ENCODE measurements at regions not wholly inside any gene's neighbourhood (a gene's known extent, or its start where the extent isn't known, plus 50 kb on each side); places are given as distances from the start of the nearest gene placed in this dataset.

GRCh38 chr3:6228958-6229683, 631.8 kb upstream of the GRM7 start:
- H3K79me2 ChIP-seq (ENCODE audit: control insufficient read depth, insufficient read depth, low read length), result no peaks in the 10 kb centered on the region
- no peaks in the 10 kb centered on the region for H4K20me1 ChIP-seq (replicated peaks; ENCODE audit: control insufficient read depth, extremely low read depth, insufficient read depth, low read length)
- no peak overlapping the region for H2AFZ ChIP-seq (ENCODE audit: low read depth, low read length)
- intact Hi-C loops (cut with micrococcal nuclease), result no loop called here
- no peaks in the 10 kb centered on the region for H3K36me3 ChIP-seq (ENCODE audit: control insufficient read depth in 2 of 2, extremely low read depth in 1 of 2, insufficient read depth in 2 of 2, low read length in 2 of 2)
- no peak overlapping the region for H3K4me3 ChIP-seq (replicated peaks in 1 of 3; ENCODE audit: insufficient read depth in 1 of 3, low read depth in 1 of 3, low read length in 3 of 3)
- H3K4me2 ChIP-seq (ENCODE audit: insufficient read depth, low read length), result no peak overlapping the region
- CTCF ChIA-PET, result no interaction called here
- H3K4me1 ChIP-seq (ENCODE audit: control insufficient read depth, extremely low read depth, insufficient read depth, low read length), result no peaks in the 10 kb centered on the region
- H3K9me3 ChIP-seq (replicated peaks; ENCODE audit: control insufficient read depth, insufficient read depth, low read length), result peaks cover 2% of the 10 kb centered on the region
- DNase-seq (ENCODE audit: low read depth, low spot score), result no peak
- TF ChIP-seq GATA2 (IDR thresholded peaks at IDR 0.05; ENCODE audit: insufficient read depth, insufficient read length, low read depth, low read length) (no peak), POLR2A (IDR thresholded peaks at IDR 0.05; ENCODE audit: low read depth, low read length) (no peak), FOS (IDR thresholded peaks at IDR 0.05; ENCODE audit: borderline replicate concordance, insufficient read depth, low read length) (no peak), POLR2AphosphoS5 (IDR thresholded peaks at IDR 0.05; ENCODE audit: insufficient read depth, low read depth, low read length) (no peak), MYC (IDR thresholded peaks at IDR 0.05; ENCODE audit: low read depth, low read length) (no peak), MAX (IDR thresholded peaks at IDR 0.05; ENCODE audit: insufficient read depth, insufficient read length) (no peak), JUN (IDR thresholded peaks at IDR 0.05; ENCODE audit: borderline replicate concordance, insufficient read depth, insufficient read length, low read depth) (no peak), EZH2 (IDR thresholded peaks at IDR 0.05; ENCODE audit: borderline replicate concordance, low read depth, low read length, severe bottlenecking) (no peak)
- no peak overlapping the region for H3K9ac ChIP-seq (replicated peaks; ENCODE audit: extremely low read depth, insufficient read depth, low read length)
- dilution Hi-C loops (cut with MboI; ENCODE audit: extremely low pct_ligation_motif_present, low sequenced_read_pairs), result no loop called here
- no TSS peak for BruUV-seq (replicated peaks)
- H3K27ac ChIP-seq (ENCODE audit: insufficient read depth, low read depth, low read length), result no peak overlapping the region
- FAIRE-seq, result no peak
- H3K9me1 ChIP-seq (replicated peaks; ENCODE audit: control insufficient read depth, extremely low read depth, insufficient read depth, low read length), result no peaks in the 10 kb centered on the region
- no peaks in the 10 kb centered on the region for H3K27me3 ChIP-seq (ENCODE audit: control insufficient read depth in 2 of 2, insufficient read depth in 2 of 2, low read length in 2 of 2)
- POLR2A ChIA-PET, result no interaction called here

Measured in endothelial cell of umbilical vein (primary cell).